OCI-LY3 (cell line): ENCODE measurements at regions not wholly inside any gene's neighbourhood (a gene's known extent, or its start where the extent isn't known, plus 50 kb on each side); places are given as distances from the start of the nearest gene placed in this dataset.

Experiments
- H2AFZ ChIP-seq: fragments of 200-600, 300-600 bp; shearing (Covaris generic); 2 replicates; pipeline ENCODE4 v1.6.0; 2014; ENCODE audit warnings: antibody characterized with exemption, low read depth, low read length
- H3K27ac ChIP-seq: fragments of 200-600, 300-600 bp; sonication (generic); 2 replicates; pipeline ENCODE4 v1.5.1; 2014; ENCODE audit warnings: mild to moderate bottlenecking, low read length, moderate library complexity, mixed read lengths
- H3K27me3 ChIP-seq: fragments of 200-600, 300-600 bp; sonication (generic); 2 replicates; pipeline ENCODE4 v1.6.1; 2014; ENCODE audit warnings: low read depth, low read length, mixed read lengths
- H3K36me3 ChIP-seq: fragments of 200-600, 300-600 bp; sonication (generic); replicated peaks from 2 replicates; pipeline ENCODE3; 2014; ENCODE audit warnings: low read depth, low read length, mixed read lengths
- H3K4me1 ChIP-seq: fragments of 300-600, 200-600 bp; sonication (generic); 2 replicates; pipeline ENCODE4 v1.6.1; 2014; ENCODE audit warnings: low read length, mixed read lengths
- H3K4me2 ChIP-seq: fragments of 200-600, 300-600 bp; sonication (generic); 2 replicates; pipeline ENCODE4 v1.6.1; 2014; ENCODE audit warnings: low read length, mixed read lengths
- H3K4me3 ChIP-seq: fragments of 300-600, 200-600 bp; sonication (generic); 2 replicates; pipeline ENCODE4 v1.5.1; 2014; ENCODE audit warnings: antibody characterized with exemption, mild to moderate bottlenecking, low read length, moderate library complexity
- H3K79me2 ChIP-seq: fragments of 300-600, 200-600 bp; shearing (Covaris generic); 2 replicates; pipeline ENCODE4 v1.6.1; 2014; ENCODE audit warnings: mild to moderate bottlenecking, low read length, mixed read lengths
- H3K9ac ChIP-seq: fragments of 300-600, 200-600 bp; shearing (Covaris generic); 2 replicates; pipeline ENCODE4 v1.6.0; 2014; ENCODE audit warnings: mild to moderate bottlenecking, low read length, moderate library complexity
- H3K9me3 ChIP-seq: fragments of 200-600, 300-600 bp; shearing (Covaris generic); 2 replicates; pipeline ENCODE4 v1.6.1; 2014; ENCODE audit warnings: low read length, mixed read lengths; ENCODE audit not compliant: insufficient read depth
- H4K20me1 ChIP-seq: fragments of 200-600, 300-600 bp; sonication (generic); 2 replicates; pipeline ENCODE4 v1.6.1; 2016; ENCODE audit warnings: low read length, mixed read lengths; ENCODE audit not compliant: insufficient read depth
- EZH2phosphoT487 ChIP-seq: fragments of 200-600 bp; shearing (Covaris generic); IDR thresholded peaks from 2 replicates; pipeline ENCODE4 v1.6.1; 2018; ENCODE audit warnings: antibody characterized with exemption, mixed run types, low read depth
- TF ChIP-seq, protein P1 (sequence below): fragments of 200-600, 300-600 bp; sonication (generic); IDR thresholded peaks from 2 replicates; pipeline ENCODE4 v1.5.1; 2014; ENCODE audit warnings: antibody characterized with exemption, low read length, low read depth

DNA sequence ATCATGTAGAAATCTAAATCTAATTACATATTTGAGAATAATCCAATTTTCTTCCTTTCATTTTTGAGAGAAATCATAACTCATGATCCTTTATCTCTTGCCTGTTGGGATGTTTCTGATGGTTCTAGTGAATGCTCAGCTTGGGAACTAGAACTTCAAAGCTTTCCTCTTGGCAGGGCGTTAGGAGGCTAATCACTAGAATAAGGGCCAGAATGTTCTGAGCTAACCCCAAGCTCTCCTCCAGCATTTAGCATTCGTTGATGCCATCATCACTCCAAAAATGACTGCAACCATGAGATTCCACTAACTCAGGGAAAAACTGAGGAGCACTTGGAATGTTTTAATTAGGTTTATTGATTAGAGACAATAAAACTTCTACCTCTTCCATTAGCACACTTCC is 93.9 kb upstream of the DPT start:
- no peaks in the 10 kb centered on the region for H4K20me1 ChIP-seq
- TF ChIP-seq EZH2phosphoT487: no peak
- TF ChIP-seq, protein P1, sequence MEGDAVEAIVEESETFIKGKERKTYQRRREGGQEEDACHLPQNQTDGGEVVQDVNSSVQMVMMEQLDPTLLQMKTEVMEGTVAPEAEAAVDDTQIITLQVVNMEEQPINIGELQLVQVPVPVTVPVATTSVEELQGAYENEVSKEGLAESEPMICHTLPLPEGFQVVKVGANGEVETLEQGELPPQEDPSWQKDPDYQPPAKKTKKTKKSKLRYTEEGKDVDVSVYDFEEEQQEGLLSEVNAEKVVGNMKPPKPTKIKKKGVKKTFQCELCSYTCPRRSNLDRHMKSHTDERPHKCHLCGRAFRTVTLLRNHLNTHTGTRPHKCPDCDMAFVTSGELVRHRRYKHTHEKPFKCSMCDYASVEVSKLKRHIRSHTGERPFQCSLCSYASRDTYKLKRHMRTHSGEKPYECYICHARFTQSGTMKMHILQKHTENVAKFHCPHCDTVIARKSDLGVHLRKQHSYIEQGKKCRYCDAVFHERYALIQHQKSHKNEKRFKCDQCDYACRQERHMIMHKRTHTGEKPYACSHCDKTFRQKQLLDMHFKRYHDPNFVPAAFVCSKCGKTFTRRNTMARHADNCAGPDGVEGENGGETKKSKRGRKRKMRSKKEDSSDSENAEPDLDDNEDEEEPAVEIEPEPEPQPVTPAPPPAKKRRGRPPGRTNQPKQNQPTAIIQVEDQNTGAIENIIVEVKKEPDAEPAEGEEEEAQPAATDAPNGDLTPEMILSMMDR: no peak
- no peak overlapping the region for H3K4me2 ChIP-seq
- no peaks in the 10 kb centered on the region for H3K27me3 ChIP-seq
- no peak overlapping the region for H2AFZ ChIP-seq
- no peaks in the 10 kb centered on the region for H3K36me3 ChIP-seq
- H3K79me2 ChIP-seq: no peaks in the 10 kb centered on the region
- no peaks in the 10 kb centered on the region for H3K9me3 ChIP-seq
- no peak overlapping the region for H3K27ac ChIP-seq
- no peak overlapping the region for H3K9ac ChIP-seq
- no peak overlapping the region for H3K4me3 ChIP-seq
- H3K4me1 ChIP-seq: no peaks in the 10 kb centered on the region

GRCh38 chr1:168823988-168824387 is 95.0 kb upstream of the DPT start:
- no peaks in the 10 kb centered on the region for H3K36me3 ChIP-seq
- TF ChIP-seq, protein P1: no peak
- no peak for TF ChIP-seq EZH2phosphoT487
- no peak overlapping the region for H2AFZ ChIP-seq
- no peak overlapping the region for H3K9ac ChIP-seq
- no peaks in the 10 kb centered on the region for H3K27me3 ChIP-seq
- no peaks in the 10 kb centered on the region for H4K20me1 ChIP-seq
- no peaks in the 10 kb centered on the region for H3K79me2 ChIP-seq
- no peaks in the 10 kb centered on the region for H3K4me1 ChIP-seq
- H3K27ac ChIP-seq: no peak overlapping the region
- no peak overlapping the region for H3K4me3 ChIP-seq
- no peaks in the 10 kb centered on the region for H3K9me3 ChIP-seq
- H3K4me2 ChIP-seq: no peak overlapping the region

- H3K36me3 ChIP-seq: no peaks in the 10 kb centered on the region
- TF ChIP-seq, protein P1: no peak
- TF ChIP-seq EZH2phosphoT487: no peak
- H3K9me3 ChIP-seq: no peaks in the 10 kb centered on the region
- H3K27me3 ChIP-seq: no peaks in the 10 kb centered on the region
- no peak overlapping the region for H3K4me3 ChIP-seq
- H4K20me1 ChIP-seq: no peaks in the 10 kb centered on the region
- H3K4me1 ChIP-seq: no peaks in the 10 kb centered on the region
- no peak overlapping the region for H3K27ac ChIP-seq
- H3K79me2 ChIP-seq: no peaks in the 10 kb centered on the region
- H3K9ac ChIP-seq: no peak overlapping the region
- no peak overlapping the region for H2AFZ ChIP-seq
- no peak overlapping the region for H3K4me2 ChIP-seq
Observed at GRCh38 chr1:168824418-168825065, 95.5 kb upstream of the DPT start.

DNA sequence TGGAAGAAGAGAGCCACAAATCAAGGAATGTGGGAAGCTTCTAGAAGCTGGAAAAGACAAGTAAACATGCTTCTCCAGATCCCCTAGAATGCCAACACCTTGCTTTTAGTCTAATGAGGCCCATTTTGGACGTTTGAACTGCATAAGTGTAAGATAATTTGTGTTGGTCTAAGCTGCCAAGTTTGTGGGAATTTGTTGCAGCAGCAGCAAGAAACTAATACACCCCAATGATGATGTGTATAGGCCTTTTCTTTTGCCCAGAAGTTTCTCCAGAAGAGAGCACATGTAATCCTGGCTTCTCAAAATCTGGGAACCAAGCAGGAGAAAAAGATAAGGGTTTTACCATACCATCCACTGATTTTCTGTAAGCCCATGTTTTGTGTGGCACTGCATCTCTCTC is 96.1 kb upstream of the DPT start:
- H3K9me3 ChIP-seq: no peaks in the 10 kb centered on the region
- TF ChIP-seq EZH2phosphoT487: no peak
- TF ChIP-seq, protein P1: no peak
- no peak overlapping the region for H2AFZ ChIP-seq
- no peak overlapping the region for H3K4me2 ChIP-seq
- H3K4me3 ChIP-seq: no peak overlapping the region
- no peaks in the 10 kb centered on the region for H3K27me3 ChIP-seq
- no peak overlapping the region for H3K27ac ChIP-seq
- H3K9ac ChIP-seq: no peak overlapping the region
- no peaks in the 10 kb centered on the region for H3K79me2 ChIP-seq
- H3K36me3 ChIP-seq: no peaks in the 10 kb centered on the region
- H4K20me1 ChIP-seq: no peaks in the 10 kb centered on the region
- no peaks in the 10 kb centered on the region for H3K4me1 ChIP-seq
